ENCODE measurements at regions not wholly inside any gene's neighbourhood (a gene's known extent, or its start where the extent isn't known, plus 50 kb on each side); places are given as distances from the start of the nearest gene placed in this dataset.

GRCh38 chr12:107225635-107226034, 132.3 kb upstream of the CRY1 start:
- H3K4me1 ChIP-seq (replicated peaks in 1 of 2; ENCODE audit: control insufficient read depth in 2 of 2, insufficient read depth in 2 of 2, low read length in 2 of 2) = no peaks in the 10 kb centered on the region
- TF ChIP-seq ASH1L (IDR thresholded peaks at IDR 0.05; ENCODE audit: borderline replicate concordance, low read depth, partially characterized antibody) (no peak), ZSCAN32 (CRISPR knock-in tag; IDR thresholded peaks at IDR 0.05) (no peak), ZNF518B (CRISPR knock-in tag; IDR thresholded peaks at IDR 0.05) (no peak), SAFB (IDR thresholded peaks at IDR 0.05; ENCODE audit: borderline replicate concordance, low read depth, low read length) (no peak), TARDBP (IDR thresholded peaks at IDR 0.05) (no peak), MAFK (IDR thresholded peaks at IDR 0.05; ENCODE audit: low read length) (no peak), CREM (IDR thresholded peaks at IDR 0.05; ENCODE audit: low read depth) (no peak), SMAD2 (IDR thresholded peaks at IDR 0.05; ENCODE audit: low read depth, low read length) (no peak), ZNF408 (CRISPR knock-in tag; IDR thresholded peaks at IDR 0.05; ENCODE audit: low read depth) (no peak), CREB3L1 (IDR thresholded peaks at IDR 0.05; ENCODE audit: borderline replicate concordance, low read depth) (no peak), ZNF263 (CRISPR knock-in tag; IDR thresholded peaks at IDR 0.05; ENCODE audit: borderline replicate concordance) (no peak), NCOA1 (IDR thresholded peaks at IDR 0.05; ENCODE audit: low read depth) (no peak), CBFA2T2 (conservative IDR thresholded peaks at IDR 0.05) (no peak), BDP1 (IDR thresholded peaks at IDR 0.05; ENCODE audit: insufficient read depth, insufficient read length) (no peak), ZNF184 (CRISPR knock-in tag; IDR thresholded peaks at IDR 0.05) (no peak)
- POLR2A ChIA-PET = no interaction called here
- 0% methylated on average over 4 of the region's 6 CpGs for WGBS (ENCODE audit: insufficient coverage, low coverage, missing lambda C conversion rate)
- no peaks in the 10 kb centered on the region for H3K36me3 ChIP-seq (ENCODE audit: control insufficient read depth, insufficient read depth, low read length)
- H3K27me3 ChIP-seq (ENCODE audit: control insufficient read depth in 2 of 2, insufficient read depth in 2 of 2, low read length in 2 of 2) = peaks cover 5 to 15% of the 10 kb centered on the region in 2 experiments; a peak in 2 of 5 replicates
- H3K27ac ChIP-seq (ENCODE audit: extremely low read depth, low read depth, low read length) = no peak overlapping the region
- ATAC-seq (no peak), DNase-seq (ENCODE audit: extremely low read depth in 1 of 4, low spot score in 3 of 4) (no peak), FAIRE-seq (no peak)
- no peak overlapping the region for H2AFZ ChIP-seq (ENCODE audit: low read depth, low read length)
- CTCF ChIA-PET (ENCODE audit: low intra/inter-chr PET ratio) = no interaction called here
- in situ Hi-C loops (cut with MboI) = no loop called here
- no peak overlapping the region for H3K4me2 ChIP-seq (ENCODE audit: insufficient read depth, low read length)
- H3K79me2 ChIP-seq (ENCODE audit: control insufficient read depth, insufficient read depth, low read length) = no peaks in the 10 kb centered on the region
- BruUV-seq (replicated peaks) = no TSS peak
- H3K9me3 ChIP-seq (replicated peaks; ENCODE audit: control insufficient read depth, insufficient read depth, low read depth, low read length) = no peaks in the 10 kb centered on the region
- no peaks in the 10 kb centered on the region for H4K20me1 ChIP-seq (replicated peaks; ENCODE audit: control insufficient read depth, insufficient read depth, low read length)
- H3K4me3 ChIP-seq = no peak overlapping the region
- H3K9me1 ChIP-seq (ENCODE audit: control insufficient read depth, insufficient read depth, low read length) = no peaks in the 10 kb centered on the region
- intact Hi-C loops (cut with micrococcal nuclease) = no loop called here
- H3K9ac ChIP-seq (ENCODE audit: insufficient read depth in 1 of 2, low read depth in 2 of 2, low read length in 2 of 2) = no peak overlapping the region
